OCI-LY3 (cell line): ENCODE measurements at regions not wholly inside any gene's neighbourhood (a gene's known extent, or its start where the extent isn't known, plus 50 kb on each side); places are given as distances from the start of the nearest gene placed in this dataset.

ENCODE experiments used
- H2AFZ ChIP-seq: fragments of 200-600, 300-600 bp; shearing (Covaris generic); 2 replicates; pipeline ENCODE4 v1.6.0; 2014; ENCODE audit warnings: antibody characterized with exemption, low read depth, low read length
- H3K27ac ChIP-seq: fragments of 200-600, 300-600 bp; sonication (generic); 2 replicates; pipeline ENCODE4 v1.5.1; 2014; ENCODE audit warnings: mild to moderate bottlenecking, low read length, moderate library complexity, mixed read lengths
- H3K27me3 ChIP-seq: fragments of 200-600, 300-600 bp; sonication (generic); 2 replicates; pipeline ENCODE4 v1.6.1; 2014; ENCODE audit warnings: low read depth, low read length, mixed read lengths
- H3K36me3 ChIP-seq: fragments of 200-600, 300-600 bp; sonication (generic); replicated peaks from 2 replicates; pipeline ENCODE3; 2014; ENCODE audit warnings: low read depth, low read length, mixed read lengths
- H3K4me1 ChIP-seq: fragments of 300-600, 200-600 bp; sonication (generic); 2 replicates; pipeline ENCODE4 v1.6.1; 2014; ENCODE audit warnings: low read length, mixed read lengths
- H3K4me2 ChIP-seq: fragments of 200-600, 300-600 bp; sonication (generic); 2 replicates; pipeline ENCODE4 v1.6.1; 2014; ENCODE audit warnings: low read length, mixed read lengths
- H3K4me3 ChIP-seq: fragments of 300-600, 200-600 bp; sonication (generic); 2 replicates; pipeline ENCODE4 v1.5.1; 2014; ENCODE audit warnings: antibody characterized with exemption, mild to moderate bottlenecking, low read length, moderate library complexity
- H3K79me2 ChIP-seq: fragments of 300-600, 200-600 bp; shearing (Covaris generic); 2 replicates; pipeline ENCODE4 v1.6.1; 2014; ENCODE audit warnings: mild to moderate bottlenecking, low read length, mixed read lengths
- H3K9ac ChIP-seq: fragments of 300-600, 200-600 bp; shearing (Covaris generic); 2 replicates; pipeline ENCODE4 v1.6.0; 2014; ENCODE audit warnings: mild to moderate bottlenecking, low read length, moderate library complexity
- H3K9me3 ChIP-seq: fragments of 200-600, 300-600 bp; shearing (Covaris generic); 2 replicates; pipeline ENCODE4 v1.6.1; 2014; ENCODE audit warnings: low read length, mixed read lengths; ENCODE audit not compliant: insufficient read depth
- H4K20me1 ChIP-seq: fragments of 200-600, 300-600 bp; sonication (generic); 2 replicates; pipeline ENCODE4 v1.6.1; 2016; ENCODE audit warnings: low read length, mixed read lengths; ENCODE audit not compliant: insufficient read depth
- EZH2phosphoT487 ChIP-seq: fragments of 200-600 bp; shearing (Covaris generic); IDR thresholded peaks from 2 replicates; pipeline ENCODE4 v1.6.1; 2018; ENCODE audit warnings: antibody characterized with exemption, mixed run types, low read depth
- TF ChIP-seq, protein P1 (sequence below): fragments of 200-600, 300-600 bp; sonication (generic); IDR thresholded peaks from 2 replicates; pipeline ENCODE4 v1.5.1; 2014; ENCODE audit warnings: antibody characterized with exemption, low read length, low read depth

DNA sequence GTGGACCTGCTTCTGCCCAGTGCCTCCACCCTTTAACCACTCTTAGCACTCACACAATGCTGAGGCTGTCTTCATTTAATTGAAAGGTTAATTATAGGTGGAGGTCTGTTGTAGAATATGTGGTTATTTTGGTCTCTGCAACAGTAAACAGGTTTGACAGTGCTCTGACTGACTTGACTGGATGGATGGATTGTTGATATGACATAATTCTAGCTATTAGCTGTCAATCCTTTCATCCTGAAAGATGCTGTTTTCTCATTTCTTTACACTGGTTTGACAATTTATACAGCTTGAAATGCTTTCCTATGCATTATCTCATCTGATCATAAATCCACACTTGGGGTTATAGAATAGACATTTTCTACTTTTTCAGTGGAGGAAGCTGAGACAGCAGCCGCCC is 210.7 kb downstream of the CDH26 start:
- TF ChIP-seq, protein P1, sequence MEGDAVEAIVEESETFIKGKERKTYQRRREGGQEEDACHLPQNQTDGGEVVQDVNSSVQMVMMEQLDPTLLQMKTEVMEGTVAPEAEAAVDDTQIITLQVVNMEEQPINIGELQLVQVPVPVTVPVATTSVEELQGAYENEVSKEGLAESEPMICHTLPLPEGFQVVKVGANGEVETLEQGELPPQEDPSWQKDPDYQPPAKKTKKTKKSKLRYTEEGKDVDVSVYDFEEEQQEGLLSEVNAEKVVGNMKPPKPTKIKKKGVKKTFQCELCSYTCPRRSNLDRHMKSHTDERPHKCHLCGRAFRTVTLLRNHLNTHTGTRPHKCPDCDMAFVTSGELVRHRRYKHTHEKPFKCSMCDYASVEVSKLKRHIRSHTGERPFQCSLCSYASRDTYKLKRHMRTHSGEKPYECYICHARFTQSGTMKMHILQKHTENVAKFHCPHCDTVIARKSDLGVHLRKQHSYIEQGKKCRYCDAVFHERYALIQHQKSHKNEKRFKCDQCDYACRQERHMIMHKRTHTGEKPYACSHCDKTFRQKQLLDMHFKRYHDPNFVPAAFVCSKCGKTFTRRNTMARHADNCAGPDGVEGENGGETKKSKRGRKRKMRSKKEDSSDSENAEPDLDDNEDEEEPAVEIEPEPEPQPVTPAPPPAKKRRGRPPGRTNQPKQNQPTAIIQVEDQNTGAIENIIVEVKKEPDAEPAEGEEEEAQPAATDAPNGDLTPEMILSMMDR: no peak
- no peak for TF ChIP-seq EZH2phosphoT487
- no peaks in the 10 kb centered on the region for H3K36me3 ChIP-seq

DNA sequence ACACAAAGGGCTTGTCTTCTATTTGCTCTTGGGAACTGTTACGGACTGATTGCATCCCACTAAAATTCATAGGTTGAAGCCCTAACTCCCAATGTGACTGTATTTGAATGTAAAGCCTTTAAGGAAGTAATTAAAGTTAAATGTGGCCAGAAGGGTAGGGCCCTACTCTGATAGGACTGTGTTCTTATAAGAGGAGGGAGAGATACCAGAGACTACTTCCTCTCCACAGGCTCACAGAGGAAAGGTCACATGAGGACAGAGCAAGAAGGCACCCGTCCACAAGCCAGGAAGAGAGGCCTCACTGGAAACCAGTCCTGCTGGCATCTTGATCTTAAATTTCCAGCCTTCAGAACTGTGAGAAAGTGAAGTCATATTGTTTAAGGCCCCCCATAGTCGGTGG is 211.9 kb downstream of the CDH26 start:
- Histone ChIP-seq H3K4me1 (no peaks in the 10 kb centered on the region), H3K4me3 (no peak overlapping the region), H3K36me3 (no peaks in the 10 kb centered on the region), H4K20me1 (no peaks in the 10 kb centered on the region), H3K4me2 (no peak overlapping the region), H3K27ac (no peak overlapping the region), H2AFZ (no peak overlapping the region), H3K9me3 (no peaks in the 10 kb centered on the region), H3K79me2 (no peaks in the 10 kb centered on the region), H3K9ac (no peak overlapping the region), H3K27me3 (peaks cover 10% of the 10 kb centered on the region; the same call in 1 of the 2 replicates)
- TF ChIP-seq EZH2phosphoT487: no peak
- TF ChIP-seq, protein P1: no peak

More for the DNA sequence above, 210.7 kb downstream of the CDH26 start:
- Histone ChIP-seq H3K4me3 (no peak overlapping the region), H3K4me2 (no peak overlapping the region), H3K79me2 (no peaks in the 10 kb centered on the region), H2AFZ (no peak overlapping the region), H4K20me1 (no peaks in the 10 kb centered on the region), H3K9me3 (no peaks in the 10 kb centered on the region), H3K27me3 (peaks cover 10% of the 10 kb centered on the region; the same call in 1 of the 2 replicates), H3K4me1 (no peaks in the 10 kb centered on the region), H3K9ac (no peak overlapping the region), H3K27ac (no peak overlapping the region)

DNA sequence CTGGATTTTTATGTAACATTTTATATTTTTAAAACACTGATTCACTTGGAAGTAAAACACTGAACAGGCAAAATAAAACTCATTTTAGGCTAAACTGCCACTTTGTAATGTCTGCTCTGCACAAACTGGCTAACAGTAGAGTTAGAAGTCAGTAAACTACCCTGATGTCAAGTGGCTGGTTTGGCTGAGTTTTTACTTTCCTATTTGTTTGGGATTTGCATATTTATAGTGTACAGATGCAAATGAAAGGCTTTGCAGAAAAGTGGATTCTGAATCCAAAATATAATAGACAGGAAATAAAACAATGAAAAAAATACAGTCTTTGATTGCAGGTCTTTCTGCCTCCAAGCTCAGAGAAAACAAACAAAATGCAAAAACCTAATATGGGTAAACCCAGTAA is 213.1 kb downstream of the CDH26 start:
- TF ChIP-seq, protein P1: no peak
- no peak for TF ChIP-seq EZH2phosphoT487
- no peaks in the 10 kb centered on the region for H3K4me1 ChIP-seq
- peaks cover 10% of the 10 kb centered on the region; the same call in 1 of the 2 replicates for H3K27me3 ChIP-seq
- no peaks in the 10 kb centered on the region for H3K79me2 ChIP-seq
- H3K36me3 ChIP-seq: no peaks in the 10 kb centered on the region
- H3K9me3 ChIP-seq: no peaks in the 10 kb centered on the region
- no peak overlapping the region for H3K4me3 ChIP-seq
- no peak overlapping the region for H3K4me2 ChIP-seq
- no peak overlapping the region for H3K9ac ChIP-seq
- no peak overlapping the region for H2AFZ ChIP-seq
- H3K27ac ChIP-seq: no peak overlapping the region
- no peaks in the 10 kb centered on the region for H4K20me1 ChIP-seq

DNA sequence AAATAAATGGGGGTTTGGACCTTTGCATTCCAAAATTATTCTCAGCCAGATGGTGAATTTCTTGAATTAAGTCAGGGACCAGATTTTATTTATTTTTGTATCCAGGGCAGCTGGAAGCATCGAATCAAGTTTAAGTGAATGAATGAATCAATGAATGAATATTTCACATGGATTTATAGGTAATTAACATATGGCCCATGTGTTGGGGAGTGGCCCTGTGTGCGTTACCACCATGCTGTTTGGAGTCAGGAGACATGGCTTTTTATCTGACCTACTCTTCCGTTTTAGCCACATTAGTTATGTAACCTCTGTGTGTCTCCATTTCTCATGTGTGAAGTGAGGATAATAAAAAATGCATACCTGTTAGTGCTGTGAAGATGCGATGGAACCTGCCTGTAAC is 213.5 kb downstream of the CDH26 start:
- Histone ChIP-seq H2AFZ (no peak overlapping the region), H3K9ac (no peak overlapping the region), H3K27me3 (peaks cover 10% of the 10 kb centered on the region; the same call in 1 of the 2 replicates), H3K4me1 (no peaks in the 10 kb centered on the region), H3K4me3 (no peak overlapping the region), H3K9me3 (no peaks in the 10 kb centered on the region), H3K4me2 (no peak overlapping the region), H3K36me3 (no peaks in the 10 kb centered on the region), H3K27ac (no peak overlapping the region), H4K20me1 (no peaks in the 10 kb centered on the region), H3K79me2 (no peaks in the 10 kb centered on the region)
- TF ChIP-seq EZH2phosphoT487: no peak
- TF ChIP-seq, protein P1: no peak
